ENCODE measurements at regions not wholly inside any gene's neighbourhood (a gene's known extent, or its start where the extent isn't known, plus 50 kb on each side); places are given as distances from the start of the nearest gene placed in this dataset.

GRCh38 chr3:25099666-25100065 is 328.4 kb upstream of the RARB start:
- Histone ChIP-seq H3K4me3 (IDR thresholded peaks at IDR 0.05; ENCODE audit: insufficient read depth, low read depth, low read length) (no peak overlapping the region), H2AFZ (ENCODE audit: low read depth) (no peak overlapping the region), H4K20me1 (ENCODE audit: insufficient read depth) (no peaks in the 10 kb centered on the region), H3K4me1 (ENCODE audit: low read depth, poor library complexity, severe bottlenecking) (no peaks in the 10 kb centered on the region), H3K27ac (no peak overlapping the region), H3K79me2 (ENCODE audit: insufficient read depth, low read depth) (no peaks in the 10 kb centered on the region), H3K27me3 (ENCODE audit: insufficient read depth, low read depth) (no peaks in the 10 kb centered on the region), H3K9ac (no peak overlapping the region), H3K4me2 (no peak overlapping the region), H3K36me3 (ENCODE audit: insufficient read depth) (no peaks in the 10 kb centered on the region)
- TF ChIP-seq CTCF (conservative IDR thresholded peaks at IDR 0.05; ENCODE audit: low read depth, low read length), result no peak

- Histone ChIP-seq H3K27me3 (ENCODE audit: insufficient read depth, low read depth) (no peaks in the 10 kb centered on the region), H2AFZ (ENCODE audit: low read depth) (no peak overlapping the region), H3K9ac (no peak overlapping the region), H3K4me3 (IDR thresholded peaks at IDR 0.05; ENCODE audit: insufficient read depth, low read depth, low read length) (no peak overlapping the region), H3K4me1 (ENCODE audit: low read depth, poor library complexity, severe bottlenecking) (no peaks in the 10 kb centered on the region), H3K4me2 (no peak overlapping the region), H3K36me3 (ENCODE audit: insufficient read depth) (no peaks in the 10 kb centered on the region), H4K20me1 (ENCODE audit: insufficient read depth) (no peaks in the 10 kb centered on the region), H3K79me2 (ENCODE audit: insufficient read depth, low read depth) (no peaks in the 10 kb centered on the region), H3K27ac (no peak overlapping the region)
- TF ChIP-seq CTCF (conservative IDR thresholded peaks at IDR 0.05; ENCODE audit: low read depth, low read length), result no peak
Measured at GRCh38 chr3:25103391-25103790, 324.7 kb upstream of the RARB start.

- no peaks in the 10 kb centered on the region for H4K20me1 ChIP-seq (ENCODE audit: insufficient read depth)
- no peak overlapping the region for H3K4me2 ChIP-seq
- H3K79me2 ChIP-seq (ENCODE audit: insufficient read depth, low read depth), result no peaks in the 10 kb centered on the region
- H2AFZ ChIP-seq (ENCODE audit: low read depth), result no peak overlapping the region
- no peaks in the 10 kb centered on the region for H3K4me1 ChIP-seq (ENCODE audit: low read depth, poor library complexity, severe bottlenecking)
- no peak overlapping the region for H3K9ac ChIP-seq
- no peak for TF ChIP-seq CTCF (conservative IDR thresholded peaks at IDR 0.05; ENCODE audit: low read depth, low read length)
- no peak overlapping the region for H3K4me3 ChIP-seq (IDR thresholded peaks at IDR 0.05; ENCODE audit: insufficient read depth, low read depth, low read length)
- no peak overlapping the region for H3K27ac ChIP-seq
- no peaks in the 10 kb centered on the region for H3K27me3 ChIP-seq (ENCODE audit: insufficient read depth, low read depth)
- no peaks in the 10 kb centered on the region for H3K36me3 ChIP-seq (ENCODE audit: insufficient read depth)
Measured at GRCh38 chr3:25107918-25108617, 320.0 kb upstream of the RARB start.

GRCh38 chr3:25110642-25111041 is 317.4 kb upstream of the RARB start:
- no peaks in the 10 kb centered on the region for H3K4me1 ChIP-seq (ENCODE audit: low read depth, poor library complexity, severe bottlenecking)
- H3K9ac ChIP-seq, result no peak overlapping the region
- no peaks in the 10 kb centered on the region for H3K79me2 ChIP-seq (ENCODE audit: insufficient read depth, low read depth)
- no peak overlapping the region for H3K4me3 ChIP-seq (IDR thresholded peaks at IDR 0.05; ENCODE audit: insufficient read depth, low read depth, low read length)
- H3K36me3 ChIP-seq (ENCODE audit: insufficient read depth), result no peaks in the 10 kb centered on the region
- H3K4me2 ChIP-seq, result no peak overlapping the region
- H4K20me1 ChIP-seq (ENCODE audit: insufficient read depth), result no peaks in the 10 kb centered on the region
- H3K27ac ChIP-seq, result no peak overlapping the region
- TF ChIP-seq CTCF (conservative IDR thresholded peaks at IDR 0.05; ENCODE audit: low read depth, low read length), result no peak
- no peak overlapping the region for H2AFZ ChIP-seq (ENCODE audit: low read depth)
- H3K27me3 ChIP-seq (ENCODE audit: insufficient read depth, low read depth), result no peaks in the 10 kb centered on the region

Measured in KMS-11 (cell line).